H1 (cell line): ENCODE measurements at regions not wholly inside any gene's neighbourhood (a gene's known extent, or its start where the extent isn't known, plus 50 kb on each side); places are given as distances from the start of the nearest gene placed in this dataset.
A peak's percentile ranks its signal among the peaks of the same experiment; 100 is the strongest.

Experiments
- CTCF ChIA-PET: fragments of 300-600 bp; sonication (Branson Sonifier 250); formaldehyde crosslinking; loops from one replicate; lab custom pipeline; 2021; ENCODE audit not compliant: partially characterized antibody; lab: Charles Lee
- POLR2A ChIA-PET: fragments of 300-600 bp; sonication (Branson Sonifier 250); formaldehyde crosslinking; loops from one replicate; lab custom pipeline; 2021; ENCODE audit warnings: inconsistent platforms; ENCODE audit not compliant: partially characterized antibody; lab: Charles Lee
- DNase-seq, 2 experiments: peaks; one replicate each; pipeline versions ENCODE4 v3.0.0 to v3.0.0-alpha.2; 2010 to 2022; ENCODE audit warnings: low spot score in 2 of 2, low read depth in 1 of 2, mixed read lengths in 1 of 2
- FAIRE-seq: peaks from 2 replicates; lab custom pipeline; 2011; peaks lifted over from hg19 to GRCh38; lab: Jason Lieb, UNC
- H2AFZ ChIP-seq: 2 replicates; pipeline ENCODE4 v1.8.1; 2012; ENCODE audit warnings: low read length, inconsistent platforms
- H2AK5ac ChIP-seq: 2 replicates; pipeline ENCODE4 v1.6.1; 2013; ENCODE audit warnings: low read depth, low read length
- H2BK120ac ChIP-seq: replicated peaks from 2 replicates; pipeline ENCODE3; 2013; ENCODE audit warnings: low read depth, low read length, inconsistent platforms
- H2BK12ac ChIP-seq: 2 replicates; pipeline ENCODE4 v1.6.1; 2013; ENCODE audit warnings: low read depth, low read length
- H2BK15ac ChIP-seq: 2 replicates; pipeline ENCODE4 v1.6.1; 2013; ENCODE audit warnings: low read length
- H2BK20ac ChIP-seq: 2 replicates; pipeline ENCODE4 v1.6.1; 2013; ENCODE audit warnings: low read length
- H2BK5ac ChIP-seq: 2 replicates; pipeline ENCODE4 v1.6.1; 2013; ENCODE audit warnings: low read depth, low read length
- H3K14ac ChIP-seq: 2 replicates; pipeline ENCODE4 v1.6.1; 2013; ENCODE audit warnings: inconsistent platforms; ENCODE audit not compliant: insufficient read length
- H3K18ac ChIP-seq: 2 replicates; pipeline ENCODE4 v1.6.1; 2013; ENCODE audit warnings: low read length; ENCODE audit errors: extremely low read depth
- H3K23ac ChIP-seq: 2 replicates; pipeline ENCODE4 v1.6.1; 2013; ENCODE audit warnings: inconsistent platforms; ENCODE audit not compliant: insufficient read length
- H3K23me2 ChIP-seq: 2 replicates; pipeline ENCODE4 v1.6.1; 2013; ENCODE audit warnings: low read depth, low read length
- H3K27ac ChIP-seq: 2 replicates; pipeline ENCODE4 v1.6.1; 2011; ENCODE audit warnings: low read depth, low read length, inconsistent platforms
- H3K27me3 ChIP-seq, 4 experiments: replicated peaks in 1 of 4; 1 replicate in 1 of 4; 2 replicates in 3 of 4; pipeline versions ENCODE4 v1.6.1 to v1.8.1; 2011 to 2013; ENCODE audit warnings: low read length in 3 of 4, mild to moderate bottlenecking in 3 of 4, inconsistent platforms in 2 of 4, mixed read lengths in 2 of 4, moderate library complexity in 1 of 4; ENCODE audit not compliant: control insufficient read depth in 3 of 4, insufficient read depth in 3 of 4; ENCODE audit errors: extremely low read depth in 1 of 4
- H3K36me3 ChIP-seq, 4 experiments: 2 replicates each; pipeline versions ENCODE4 v1.6.1 to v1.8.1; 2011 to 2013; ENCODE audit warnings: mild to moderate bottlenecking in 4 of 4, low read length in 3 of 4, moderate library complexity in 2 of 4, control low read depth in 1 of 4, inconsistent platforms in 1 of 4; ENCODE audit not compliant: insufficient read depth in 4 of 4, control insufficient read depth in 2 of 4
- H3K4ac ChIP-seq: replicated peaks from 2 replicates; pipeline ENCODE3; 2013; ENCODE audit warnings: low read length, low read depth, mixed read lengths, inconsistent platforms; ENCODE audit not compliant: insufficient read length
- H3K4me1 ChIP-seq, 4 experiments: replicated peaks in 1 of 4; 1 replicate in 1 of 4; 2 replicates in 3 of 4; pipeline versions ENCODE4 v1.6.1 to v1.8.1; 2011 to 2013; ENCODE audit warnings: low read length in 3 of 4, inconsistent platforms in 2 of 4, mixed read lengths in 1 of 4; ENCODE audit not compliant: insufficient read depth in 4 of 4, control insufficient read depth in 3 of 4
- H3K4me2 ChIP-seq, 2 experiments: 2 replicates each; pipeline versions ENCODE4 v1.6.1 to v1.8.1; 2011 to 2013; ENCODE audit warnings: low read depth in 2 of 2, low read length in 2 of 2, control low read depth in 1 of 2, inconsistent platforms in 1 of 2, mild to moderate bottlenecking in 1 of 2; ENCODE audit not compliant: insufficient read depth in 1 of 2
- H3K4me3 ChIP-seq, 4 experiments: fragments of 200-600, 300-600 bp in 1 of 4; sonication (generic), shearing (Covaris generic), sonication (Bioruptor Twin) in 1 of 4; 2 replicates each; pipeline versions ENCODE4 v1.5.1 to v1.8.1; 2011 to 2016; ENCODE audit warnings: low read length in 4 of 4, low read depth in 3 of 4, control low read depth in 2 of 4, inconsistent platforms in 2 of 4, mild to moderate bottlenecking in 2 of 4, mixed read lengths in 1 of 4, moderate library complexity in 1 of 4; ENCODE audit not compliant: insufficient read depth in 2 of 4; ENCODE audit errors: extremely low read depth in 1 of 4
- H3K56ac ChIP-seq: replicated peaks from 2 replicates; pipeline ENCODE3; 2013; ENCODE audit warnings: low read depth, mild to moderate bottlenecking, mixed read lengths, low read length, inconsistent platforms; ENCODE audit not compliant: insufficient read length
- H3K79me1 ChIP-seq: 2 replicates; pipeline ENCODE4 v1.6.1; 2013; ENCODE audit warnings: low read depth, low read length, control low read depth
- H3K79me2 ChIP-seq, 2 experiments: 2 replicates each; pipeline versions ENCODE4 v1.6.1 to v1.8.1; 2012 to 2013; ENCODE audit warnings: low read length in 2 of 2, mild to moderate bottlenecking in 2 of 2, inconsistent platforms in 1 of 2; ENCODE audit not compliant: insufficient read depth in 2 of 2, control insufficient read depth in 1 of 2
- H3K9ac ChIP-seq, 4 experiments: replicated peaks in 1 of 4; 1 replicate in 1 of 4; 2 replicates in 3 of 4; pipeline versions ENCODE4 v1.6.1 to v1.8.1; 2011 to 2013; ENCODE audit warnings: low read depth in 3 of 4, low read length in 3 of 4, control low read depth in 2 of 4, mild to moderate bottlenecking in 2 of 4, moderate library complexity in 2 of 4, inconsistent platforms in 1 of 4; ENCODE audit errors: extremely low read depth in 1 of 4
- H3K9me3 ChIP-seq, 2 experiments: 2 replicates each; pipeline versions ENCODE4 v1.6.1 to v1.8.1; 2012 to 2013; ENCODE audit warnings: mild to moderate bottlenecking in 2 of 2, moderate library complexity in 2 of 2, control low read depth in 1 of 2, inconsistent platforms in 1 of 2, low read depth in 1 of 2, low read length in 1 of 2, mixed read lengths in 1 of 2; ENCODE audit not compliant: insufficient read depth in 2 of 2
- H4K20me1 ChIP-seq, 2 experiments: replicated peaks in 1 of 2; 2 replicates each; pipeline versions ENCODE3 to v1.8.1; 2011 to 2013; ENCODE audit warnings: inconsistent platforms in 2 of 2, low read length in 2 of 2, mild to moderate bottlenecking in 1 of 2; ENCODE audit not compliant: insufficient read depth in 2 of 2, control insufficient read depth in 1 of 2
- H4K5ac ChIP-seq: 2 replicates; pipeline ENCODE4 v1.6.1; 2013; ENCODE audit warnings: low read length, low read depth, mixed read lengths, inconsistent platforms; ENCODE audit not compliant: insufficient read length
- H4K8ac ChIP-seq: 2 replicates; pipeline ENCODE4 v1.8.0; 2013; ENCODE audit warnings: mild to moderate bottlenecking, moderate library complexity, low read length, inconsistent platforms; ENCODE audit not compliant: insufficient read depth; ENCODE audit errors: extremely low read depth
- H4K91ac ChIP-seq: replicated peaks from 2 replicates; pipeline ENCODE3; 2013; ENCODE audit warnings: low read length, mixed read lengths, inconsistent platforms; ENCODE audit not compliant: insufficient read length
- EGR1 ChIP-seq: IDR thresholded peaks from 2 replicates; pipeline ENCODE4 v1.6.1; 2011; ENCODE audit warnings: low read depth, low read length, borderline replicate concordance
- FOSL1 ChIP-seq: IDR thresholded peaks from 2 replicates; pipeline ENCODE4 v1.6.1; 2011; ENCODE audit warnings: mild to moderate bottlenecking, low read depth, low read length, moderate library complexity; ENCODE audit not compliant: insufficient read depth
- NANOG ChIP-seq: IDR thresholded peaks from 2 replicates; pipeline ENCODE4 v1.6.1; 2011; ENCODE audit warnings: low read length, low read depth, mild to moderate bottlenecking, inconsistent platforms; ENCODE audit not compliant: insufficient read depth, poor library complexity, severe bottlenecking
- SIN3A ChIP-seq, 2 experiments: IDR thresholded peaks in 1 of 2; conservative IDR thresholded peaks in 1 of 2; 2 replicates each; pipeline ENCODE4 v1.6.1; 2011 to 2012; ENCODE audit warnings: low read length in 2 of 2, improper control_type of control experiment in 1 of 2, low read depth in 1 of 2, mild to moderate bottlenecking in 1 of 2
- SIRT6 ChIP-seq: IDR thresholded peaks from one replicate; pipeline ENCODE4 v1.7.1; 2012; ENCODE audit warnings: low read length, inconsistent platforms
- WGBS, 2 experiments: shearing (Covaris generic) in 1 of 2; methylation state at CpG; one replicate each; pipeline versions ENCODE4 v1.1.6 to v1.1.7; 2013 to 2015; ENCODE audit warnings: low lambda C conversion rate in 2 of 2, mixed read lengths in 2 of 2, inconsistent platforms in 1 of 2, low coverage in 1 of 2, missing lambda C conversion rate in 1 of 2; ENCODE audit not compliant: insufficient replicate concordance in 2 of 2, insufficient coverage in 1 of 2, insufficient read length in 1 of 2; ENCODE audit errors: extremely low coverage in 1 of 2, missing lambda C conversion rate in 1 of 2; 5-methylcytosine and 5-hydroxymethylcytosine counted together

DNA sequence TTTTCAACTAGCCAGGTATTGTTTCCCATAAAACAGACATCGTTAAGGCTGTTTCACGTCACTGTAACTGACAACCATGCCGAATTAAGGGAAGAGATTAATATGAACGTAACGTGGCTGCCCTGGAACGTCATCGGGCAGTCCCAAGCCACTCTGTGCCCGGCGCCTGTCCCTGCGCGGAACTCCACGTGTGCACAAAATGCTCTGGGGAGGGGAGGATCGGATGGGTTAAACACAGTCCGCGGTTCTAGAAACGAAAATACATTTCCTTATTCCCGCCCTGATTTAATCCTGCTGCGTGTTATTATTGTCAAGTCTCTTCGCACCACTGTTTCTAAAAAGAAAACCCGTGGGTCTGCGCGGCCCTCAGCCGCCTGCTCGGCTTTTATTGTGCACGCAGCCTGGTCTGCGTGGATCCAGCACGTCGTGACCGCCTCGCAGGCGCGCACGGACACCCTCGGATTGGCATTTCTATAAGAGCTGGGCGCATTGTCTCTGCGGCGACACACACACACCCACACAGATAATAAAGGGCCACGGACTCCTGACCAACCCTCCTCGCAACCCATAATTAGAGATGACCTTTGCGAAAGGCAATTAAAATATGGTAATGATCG lies 69.6 kb upstream of the BCOR start:
- H3K4me3 ChIP-seq: peak overlapping the region in 3 of 4 experiments; percentile 17 to 59 (median 32); a peak in 5 of 8 replicates
- peak overlapping the region; percentile 42 for H3K56ac ChIP-seq
- H3K14ac ChIP-seq: no peak overlapping the region
- peaks cover 0 to 23% of the 10 kb centered on the region in 2 experiments; a peak in 2 of 4 replicates for H3K79me2 ChIP-seq
- H3K23ac ChIP-seq: no peak overlapping the region
- H2AK5ac ChIP-seq: peak overlapping the region; percentile 86; the same call in 1 of the 2 replicates
- peak overlapping the region; percentile 66; the same call in 1 of the 2 replicates for H2BK5ac ChIP-seq
- ChIA-PET POLR2A (interaction anchor here (0.8 to 7.0 kb wide), 13 partner anchors 8 to 100 kb away, joined by 3 to 129 read pairs (median 12); partner anchors contain the start of gene BCOR), CTCF (interaction anchor here (0.9 to 1.3 kb wide), 2 partner anchors 10 to 14 kb away, joined by 3 to 4 read pairs; no protein-coding TSS in a partner anchor)
- 4% methylated on average over 36 of the region's 41 CpGs; no CpG with 5 or more reads in 1 of the 2 experiments for WGBS, 2 experiments
- no peak overlapping the region for H2BK20ac ChIP-seq
- no peaks in the 10 kb centered on the region for H4K20me1 ChIP-seq
- no peak overlapping the region for H2BK15ac ChIP-seq
- peak overlapping the region; percentile 72 for H2BK120ac ChIP-seq
- DNase-seq (no peak), FAIRE-seq (no peak)
- H3K23me2 ChIP-seq: peaks cover 4% of the 10 kb centered on the region; the same call in 1 of the 2 replicates
- peak overlapping the region; percentile 79; the same call in 1 of the 2 replicates for H4K8ac ChIP-seq
- no peaks in the 10 kb centered on the region for H3K36me3 ChIP-seq
- H3K4me1 ChIP-seq: peaks cover 3 to 30% (median 21%) of the 10 kb centered on the region in 4 experiments
- TF ChIP-seq EGR1: no peak
- no peak for TF ChIP-seq FOSL1
- no peak for TF ChIP-seq SIN3A (conservative IDR thresholded peaks at IDR 0.05 in 1 of 2, IDR thresholded peaks at IDR 0.05 in 1 of 2; ENCODE audit: low read depth in 1 of 2, low read length in 2 of 2)
- TF ChIP-seq NANOG: no peak
- no peak for TF ChIP-seq SIRT6
- H3K9me3 ChIP-seq: no peaks in the 10 kb centered on the region
- peak overlapping the region; percentile 64 to 84 for H3K4me2 ChIP-seq
- H3K4ac ChIP-seq: no peak overlapping the region
- H3K18ac ChIP-seq: peak overlapping the region; percentile 78
- H3K27ac ChIP-seq: no peak overlapping the region; the same call in 1 of the 2 replicates
- H2AFZ ChIP-seq: no peak overlapping the region
- H4K91ac ChIP-seq: peak overlapping the region; percentile 93
- peak overlapping the region in 3 of 4 experiments; percentile 5 to 43 (median 37); a peak in 4 of 7 replicates for H3K9ac ChIP-seq
- H3K79me1 ChIP-seq: no peaks in the 10 kb centered on the region
- peak overlapping the region; percentile 68; the same call in 1 of the 2 replicates for H2BK12ac ChIP-seq
- peaks cover 0 to 5% (median 0%) of the 10 kb centered on the region in 4 experiments; a peak in 4 of 7 replicates for H3K27me3 ChIP-seq
- H4K5ac ChIP-seq: peak overlapping the region; percentile 83
